ENCODE measurements at regions not wholly inside any gene's neighbourhood (a gene's known extent, or its start where the extent isn't known, plus 50 kb on each side); places are given as distances from the start of the nearest gene placed in this dataset.

GRCh38 chr4:100651499-100652175 is 133.8 kb upstream of the EMCN start:
- TF ChIP-seq, protein P1, sequence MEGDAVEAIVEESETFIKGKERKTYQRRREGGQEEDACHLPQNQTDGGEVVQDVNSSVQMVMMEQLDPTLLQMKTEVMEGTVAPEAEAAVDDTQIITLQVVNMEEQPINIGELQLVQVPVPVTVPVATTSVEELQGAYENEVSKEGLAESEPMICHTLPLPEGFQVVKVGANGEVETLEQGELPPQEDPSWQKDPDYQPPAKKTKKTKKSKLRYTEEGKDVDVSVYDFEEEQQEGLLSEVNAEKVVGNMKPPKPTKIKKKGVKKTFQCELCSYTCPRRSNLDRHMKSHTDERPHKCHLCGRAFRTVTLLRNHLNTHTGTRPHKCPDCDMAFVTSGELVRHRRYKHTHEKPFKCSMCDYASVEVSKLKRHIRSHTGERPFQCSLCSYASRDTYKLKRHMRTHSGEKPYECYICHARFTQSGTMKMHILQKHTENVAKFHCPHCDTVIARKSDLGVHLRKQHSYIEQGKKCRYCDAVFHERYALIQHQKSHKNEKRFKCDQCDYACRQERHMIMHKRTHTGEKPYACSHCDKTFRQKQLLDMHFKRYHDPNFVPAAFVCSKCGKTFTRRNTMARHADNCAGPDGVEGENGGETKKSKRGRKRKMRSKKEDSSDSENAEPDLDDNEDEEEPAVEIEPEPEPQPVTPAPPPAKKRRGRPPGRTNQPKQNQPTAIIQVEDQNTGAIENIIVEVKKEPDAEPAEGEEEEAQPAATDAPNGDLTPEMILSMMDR (IDR thresholded peaks at IDR 0.05; ENCODE audit: borderline replicate concordance, extremely low read depth, low read length, poor library complexity, severe bottlenecking) = no peak
- no peak for TF ChIP-seq EZH2 (IDR thresholded peaks at IDR 0.05; ENCODE audit: borderline replicate concordance, low read depth, low read length, severe bottlenecking)
